Gastroesophageal sphincter (tissue), 3 donors: ENCODE measurements at regions not wholly inside any gene's neighbourhood (a gene's known extent, or its start where the extent isn't known, plus 50 kb on each side); places are given as distances from the start of the nearest gene placed in this dataset.

ENCODE experiments used
- EP300 ChIP-seq: sonication (generic); formaldehyde crosslinking; IDR thresholded peaks from one replicate; pipeline ENCODE4 v1.6.1; 2017; ENCODE audit warnings: antibody characterized with exemption, mild to moderate bottlenecking
- POLR2A ChIP-seq, 2 donors: fragments of 450-650 bp; IDR thresholded peaks; one replicate each; pipeline ENCODE4 v1.6.1; 2017; ENCODE audit warnings: antibody characterized with exemption in 2 of 2, mild to moderate bottlenecking in 2 of 2, moderate library complexity in 1 of 2
- POLR2AphosphoS5 ChIP-seq: sonication (generic); formaldehyde crosslinking; IDR thresholded peaks from one replicate; pipeline ENCODE4 v1.6.1; 2017; ENCODE audit warnings: antibody characterized with exemption
- TF ChIP-seq, protein P1 (sequence below), 4 experiments: fragments of 200-600 bp in 2 of 4; fragments of 450-650 bp in 2 of 4; sonication (generic) in 1 of 4; IDR thresholded peaks; one replicate each; pipeline ENCODE4 v1.5.1; 2017 to 2019; ENCODE audit warnings: antibody characterized with exemption in 4 of 4, mild to moderate bottlenecking in 2 of 4, moderate library complexity in 2 of 4

DNA sequence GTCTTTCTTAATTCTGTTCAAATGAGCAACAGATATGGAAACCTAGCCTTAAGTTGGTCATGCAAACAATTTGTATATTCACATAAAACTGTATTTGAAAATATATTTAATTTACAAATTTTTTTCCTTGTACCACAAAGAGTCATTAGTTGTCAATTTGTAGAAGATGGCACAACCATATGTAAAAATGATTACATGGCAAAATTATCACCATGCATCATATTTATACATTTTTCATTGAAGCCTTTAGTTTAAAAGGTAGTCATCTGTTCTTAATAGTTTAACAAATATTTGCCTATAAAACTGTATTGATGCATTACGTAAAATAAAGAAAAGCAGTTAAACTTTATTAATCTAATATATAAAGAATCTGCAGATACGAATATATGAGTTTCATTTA lies 1306.8 kb upstream of the ADGRB3 start:
- TF ChIP-seq, protein P1, sequence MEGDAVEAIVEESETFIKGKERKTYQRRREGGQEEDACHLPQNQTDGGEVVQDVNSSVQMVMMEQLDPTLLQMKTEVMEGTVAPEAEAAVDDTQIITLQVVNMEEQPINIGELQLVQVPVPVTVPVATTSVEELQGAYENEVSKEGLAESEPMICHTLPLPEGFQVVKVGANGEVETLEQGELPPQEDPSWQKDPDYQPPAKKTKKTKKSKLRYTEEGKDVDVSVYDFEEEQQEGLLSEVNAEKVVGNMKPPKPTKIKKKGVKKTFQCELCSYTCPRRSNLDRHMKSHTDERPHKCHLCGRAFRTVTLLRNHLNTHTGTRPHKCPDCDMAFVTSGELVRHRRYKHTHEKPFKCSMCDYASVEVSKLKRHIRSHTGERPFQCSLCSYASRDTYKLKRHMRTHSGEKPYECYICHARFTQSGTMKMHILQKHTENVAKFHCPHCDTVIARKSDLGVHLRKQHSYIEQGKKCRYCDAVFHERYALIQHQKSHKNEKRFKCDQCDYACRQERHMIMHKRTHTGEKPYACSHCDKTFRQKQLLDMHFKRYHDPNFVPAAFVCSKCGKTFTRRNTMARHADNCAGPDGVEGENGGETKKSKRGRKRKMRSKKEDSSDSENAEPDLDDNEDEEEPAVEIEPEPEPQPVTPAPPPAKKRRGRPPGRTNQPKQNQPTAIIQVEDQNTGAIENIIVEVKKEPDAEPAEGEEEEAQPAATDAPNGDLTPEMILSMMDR (IDR thresholded peaks at IDR 0.05) = no peak
- TF ChIP-seq POLR2AphosphoS5 (no peak), EP300 (no peak), POLR2A (IDR thresholded peaks at IDR 0.05) (no peak)
